Loucy (cell line): ENCODE measurements at regions not wholly inside any gene's neighbourhood (a gene's known extent, or its start where the extent isn't known, plus 50 kb on each side); places are given as distances from the start of the nearest gene placed in this dataset.

Experiments
- H2AFZ ChIP-seq: fragments of 200-600 bp; sonication (generic); 2 replicates; pipeline ENCODE4 v1.6.0; 2016; ENCODE audit warnings: antibody characterized with exemption, mild to moderate bottlenecking, low read length, moderate library complexity
- H3F3A ChIP-seq: fragments of 200-600 bp; 2 replicates; pipeline ENCODE4 v1.6.0; 2016; ENCODE audit warnings: antibody characterized with exemption, low read depth, mild to moderate bottlenecking
- H3K27me3 ChIP-seq: fragments of 200-600 bp; sonication (generic); 2 replicates; pipeline ENCODE4 v1.6.1; 2014; ENCODE audit warnings: low read length, mild to moderate bottlenecking; ENCODE audit not compliant: insufficient read depth, poor library complexity, severe bottlenecking
- H3K36me3 ChIP-seq: fragments of 200-600 bp; sonication (generic); 2 replicates; pipeline ENCODE4 v1.6.1; 2016; ENCODE audit warnings: low read length; ENCODE audit not compliant: insufficient read depth
- H3K4me1 ChIP-seq: fragments of 200-600 bp; sonication (generic); 2 replicates; pipeline ENCODE4 v1.5.1; 2014; ENCODE audit warnings: low read length, mild to moderate bottlenecking; ENCODE audit not compliant: insufficient read depth, poor library complexity, severe bottlenecking
- H3K4me2 ChIP-seq: fragments of 200-600 bp; sonication (generic); 2 replicates; pipeline ENCODE4 v1.6.0; 2014; ENCODE audit warnings: antibody characterized with exemption, low read length, low read depth, mild to moderate bottlenecking; ENCODE audit not compliant: poor library complexity, severe bottlenecking
- H3K4me3 ChIP-seq: fragments of 200-600 bp; sonication (generic); 2 replicates; pipeline ENCODE4 v1.5.1; 2014; ENCODE audit warnings: low read length, mild to moderate bottlenecking, mixed read lengths; ENCODE audit not compliant: poor library complexity, severe bottlenecking
- H3K79me2 ChIP-seq: fragments of 200-600 bp; sonication (generic); 2 replicates; pipeline ENCODE4 v1.6.1; 2014; ENCODE audit warnings: low read length; ENCODE audit not compliant: insufficient read depth
- H3K9ac ChIP-seq: fragments of 200-600 bp; sonication (generic); 2 replicates; pipeline ENCODE4 v1.6.0; 2014; ENCODE audit warnings: mild to moderate bottlenecking, low read depth, low read length, moderate library complexity; ENCODE audit not compliant: poor library complexity, severe bottlenecking
- H3K9me2 ChIP-seq: fragments of 200-600 bp; sonication (generic); replicated peaks from 2 replicates; pipeline ENCODE4 v1.6.1; 2016; ENCODE audit warnings: low read depth, low read length, mixed read lengths
- H3K9me3 ChIP-seq: fragments of 200-600 bp; sonication (generic); 2 replicates; pipeline ENCODE4 v1.6.1; 2014; ENCODE audit warnings: mild to moderate bottlenecking, antibody characterized with exemption, low read length, low read depth; ENCODE audit not compliant: insufficient read depth
- H4K20me1 ChIP-seq: fragments of 200-600 bp; sonication (generic); 2 replicates; pipeline ENCODE4 v1.6.0; 2014; ENCODE audit warnings: antibody characterized with exemption, low read length, mild to moderate bottlenecking; ENCODE audit not compliant: insufficient read depth, poor library complexity, severe bottlenecking
- CTCF ChIP-seq: fragments of 200-600 bp; sonication (generic); conservative IDR thresholded peaks from 2 replicates; pipeline ENCODE4 v1.5.1; 2014; ENCODE audit warnings: mild to moderate bottlenecking, antibody characterized with exemption, low read length
- EZH2phosphoT487 ChIP-seq: fragments of 200-600 bp; IDR thresholded peaks from 2 replicates; pipeline ENCODE4 v1.6.1; 2018; ENCODE audit warnings: antibody characterized with exemption, mild to moderate bottlenecking, moderate library complexity, borderline replicate concordance

DNA sequence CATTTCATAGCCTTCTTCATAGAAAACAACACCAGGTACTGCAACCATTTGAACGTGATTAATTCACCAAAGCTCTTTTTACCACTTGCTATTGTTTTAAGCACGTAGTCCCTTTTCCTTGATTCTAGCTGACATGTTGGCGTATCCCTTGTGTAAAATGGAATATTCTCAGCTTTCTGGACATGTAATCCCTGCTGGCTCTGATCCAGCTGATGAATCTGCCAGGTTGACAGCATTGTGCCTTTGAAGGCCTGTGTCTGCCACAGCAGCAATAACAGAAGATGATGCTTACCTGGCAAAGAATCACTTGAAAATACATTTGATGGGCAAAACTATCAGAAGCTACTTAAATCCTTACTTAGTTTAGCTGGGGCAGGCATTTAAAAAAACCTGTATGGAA is 81.0 kb upstream of the CCDC150 start:
- no peaks in the 10 kb centered on the region for H3K79me2 ChIP-seq
- no peak overlapping the region for H3K4me2 ChIP-seq
- 0 out of 2 replicates have a peak, but pooled peaks cover 3% of the 10 kb centered on the region for H3K9me3 ChIP-seq
- no peaks in the 10 kb centered on the region for H3F3A ChIP-seq
- TF ChIP-seq EZH2phosphoT487 (no peak), CTCF (no peak)
- H2AFZ ChIP-seq, result no peak overlapping the region
- no peak overlapping the region for H3K9ac ChIP-seq
- no peaks in the 10 kb centered on the region for H4K20me1 ChIP-seq
- H3K9me2 ChIP-seq, result no peaks in the 10 kb centered on the region
- no peaks in the 10 kb centered on the region for H3K4me1 ChIP-seq
- no peaks in the 10 kb centered on the region for H3K27me3 ChIP-seq
- H3K36me3 ChIP-seq, result no peaks in the 10 kb centered on the region
- H3K4me3 ChIP-seq, result no peak overlapping the region

GRCh38 chr2:196563876-196564275 is 75.6 kb upstream of the CCDC150 start:
- Histone ChIP-seq H3K4me3 (no peak overlapping the region), H3K4me1 (no peaks in the 10 kb centered on the region), H3K79me2 (no peaks in the 10 kb centered on the region), H3F3A (no peaks in the 10 kb centered on the region), H3K27me3 (no peaks in the 10 kb centered on the region), H3K9me3 (0 out of 2 replicates have a peak, but pooled peaks cover 3% of the 10 kb centered on the region), H4K20me1 (no peaks in the 10 kb centered on the region), H3K9me2 (no peaks in the 10 kb centered on the region), H3K9ac (no peak overlapping the region), H3K36me3 (no peaks in the 10 kb centered on the region), H2AFZ (no peak overlapping the region), H3K4me2 (no peak overlapping the region)
- TF ChIP-seq CTCF, result no peak
- no peak for TF ChIP-seq EZH2phosphoT487

DNA sequence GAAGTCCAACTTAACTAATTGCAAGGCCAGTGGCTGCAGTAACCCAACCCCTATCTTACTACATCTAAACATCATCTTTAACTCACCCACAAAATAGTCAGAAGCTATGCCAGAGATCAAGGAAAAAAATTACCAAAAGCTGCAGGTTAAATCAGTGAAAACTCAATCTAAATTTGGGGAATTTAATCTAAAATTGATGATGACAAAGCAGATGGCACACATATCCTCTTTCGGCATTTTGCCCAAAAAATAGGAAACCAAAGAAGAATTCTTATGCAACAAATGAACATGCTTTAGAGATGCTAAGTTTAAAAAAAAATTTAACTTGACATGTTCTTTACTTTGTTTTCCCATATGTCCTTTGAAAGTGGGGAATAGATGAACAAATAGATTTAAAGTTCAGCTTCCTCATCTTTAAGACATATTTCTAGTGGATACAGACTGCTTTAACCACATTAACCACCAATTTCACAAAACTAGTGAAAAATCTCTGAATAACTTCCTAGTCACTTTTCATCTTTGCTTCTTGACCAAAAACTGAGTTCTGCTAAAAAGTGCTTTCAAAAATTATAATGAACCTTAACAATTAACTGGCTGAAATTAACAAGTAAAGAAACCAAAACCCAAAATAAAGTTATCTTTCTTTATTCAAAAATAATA is 74.3 kb upstream of the CCDC150 start:
- Histone ChIP-seq H3K4me2 (no peak overlapping the region), H3K9me3 (0 out of 2 replicates have a peak, but pooled peaks cover 3% of the 10 kb centered on the region), H3K9ac (no peak overlapping the region), H2AFZ (no peak overlapping the region), H3K79me2 (no peaks in the 10 kb centered on the region), H3K4me3 (no peak overlapping the region), H3F3A (no peaks in the 10 kb centered on the region), H4K20me1 (no peaks in the 10 kb centered on the region), H3K36me3 (no peaks in the 10 kb centered on the region), H3K4me1 (no peaks in the 10 kb centered on the region), H3K27me3 (no peaks in the 10 kb centered on the region), H3K9me2 (no peaks in the 10 kb centered on the region)
- TF ChIP-seq CTCF, result no peak
- TF ChIP-seq EZH2phosphoT487, result no peak
